ENCODE measurements at regions not wholly inside any gene's neighbourhood (a gene's known extent, or its start where the extent isn't known, plus 50 kb on each side); places are given as distances from the start of the nearest gene placed in this dataset.
"Not testable (repeated sequence)": the region's sequence is repeated elsewhere in the genome, so short reads cannot be mapped to it uniquely, and the experiment has no call there.

- Histone ChIP-seq H3K9ac (ENCODE audit: low read length) (no peak overlapping the region), H3K4me2 (ENCODE audit: low read length) (no peak overlapping the region), H3K36me3 (replicated peaks; ENCODE audit: low read depth, low read length) (no peaks in the 10 kb centered on the region), H3K79me2 (ENCODE audit: low read length) (no peaks in the 10 kb centered on the region), H3K4me3 (ENCODE audit: low read length) (no peak overlapping the region), H4K20me1 (ENCODE audit: insufficient read depth, low read length) (no peaks in the 10 kb centered on the region), H3K9me3 (ENCODE audit: insufficient read depth, low read length) (no peaks in the 10 kb centered on the region), H3K27ac (ENCODE audit: low read length) (no peak overlapping the region), H2AFZ (ENCODE audit: low read depth, low read length) (no peak overlapping the region), H3K4me1 (ENCODE audit: low read length) (no peaks in the 10 kb centered on the region), H3K27me3 (ENCODE audit: low read depth, low read length) (no peaks in the 10 kb centered on the region)
- no peak for TF ChIP-seq EZH2phosphoT487 (IDR thresholded peaks at IDR 0.05; ENCODE audit: low read depth)
- TF ChIP-seq, protein P1, sequence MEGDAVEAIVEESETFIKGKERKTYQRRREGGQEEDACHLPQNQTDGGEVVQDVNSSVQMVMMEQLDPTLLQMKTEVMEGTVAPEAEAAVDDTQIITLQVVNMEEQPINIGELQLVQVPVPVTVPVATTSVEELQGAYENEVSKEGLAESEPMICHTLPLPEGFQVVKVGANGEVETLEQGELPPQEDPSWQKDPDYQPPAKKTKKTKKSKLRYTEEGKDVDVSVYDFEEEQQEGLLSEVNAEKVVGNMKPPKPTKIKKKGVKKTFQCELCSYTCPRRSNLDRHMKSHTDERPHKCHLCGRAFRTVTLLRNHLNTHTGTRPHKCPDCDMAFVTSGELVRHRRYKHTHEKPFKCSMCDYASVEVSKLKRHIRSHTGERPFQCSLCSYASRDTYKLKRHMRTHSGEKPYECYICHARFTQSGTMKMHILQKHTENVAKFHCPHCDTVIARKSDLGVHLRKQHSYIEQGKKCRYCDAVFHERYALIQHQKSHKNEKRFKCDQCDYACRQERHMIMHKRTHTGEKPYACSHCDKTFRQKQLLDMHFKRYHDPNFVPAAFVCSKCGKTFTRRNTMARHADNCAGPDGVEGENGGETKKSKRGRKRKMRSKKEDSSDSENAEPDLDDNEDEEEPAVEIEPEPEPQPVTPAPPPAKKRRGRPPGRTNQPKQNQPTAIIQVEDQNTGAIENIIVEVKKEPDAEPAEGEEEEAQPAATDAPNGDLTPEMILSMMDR (IDR thresholded peaks at IDR 0.05; ENCODE audit: low read depth, low read length) = no peak
Measured at GRCh38 chr9:40927851-40928802, 200.4 kb downstream of the FOXD4L6 start.

DNA sequence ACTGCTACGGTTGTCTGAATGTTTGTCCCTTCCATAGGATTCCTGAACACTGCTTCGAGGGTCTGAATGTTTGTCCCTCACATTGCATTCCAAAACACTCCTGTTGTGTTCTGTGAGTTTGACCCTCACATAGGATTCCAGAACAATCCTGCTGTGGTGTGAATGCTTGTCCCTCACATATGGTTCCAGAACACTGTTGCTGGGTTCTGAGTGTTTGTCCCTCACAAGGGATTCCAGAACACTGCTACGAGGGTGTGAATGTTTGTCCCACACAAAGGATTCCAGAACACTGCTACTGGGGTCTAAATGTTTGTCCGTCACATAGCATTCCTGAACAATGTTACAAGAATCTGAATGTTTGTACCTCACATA is 201.2 kb downstream of the FOXD4L6 start:
- no peak overlapping the region for H3K4me2 ChIP-seq (ENCODE audit: low read length)
- no peak overlapping the region for H3K27ac ChIP-seq (ENCODE audit: low read length)
- no peak overlapping the region for H3K9ac ChIP-seq (ENCODE audit: low read length)
- no peaks in the 10 kb centered on the region for H3K9me3 ChIP-seq (ENCODE audit: insufficient read depth, low read length)
- H3K4me1 ChIP-seq (ENCODE audit: low read length) = no peaks in the 10 kb centered on the region
- no peaks in the 10 kb centered on the region for H3K79me2 ChIP-seq (ENCODE audit: low read length)
- no peaks in the 10 kb centered on the region for H4K20me1 ChIP-seq (ENCODE audit: insufficient read depth, low read length)
- H3K27me3 ChIP-seq (ENCODE audit: low read depth, low read length) = no peaks in the 10 kb centered on the region
- no peak for TF ChIP-seq EZH2phosphoT487 (IDR thresholded peaks at IDR 0.05; ENCODE audit: low read depth)
- TF ChIP-seq, protein P1 (IDR thresholded peaks at IDR 0.05; ENCODE audit: low read depth, low read length) = no peak
- no peaks in the 10 kb centered on the region for H3K36me3 ChIP-seq (replicated peaks; ENCODE audit: low read depth, low read length)
- H2AFZ ChIP-seq (ENCODE audit: low read depth, low read length) = no peak overlapping the region
- H3K4me3 ChIP-seq (ENCODE audit: low read length) = no peak overlapping the region

DNA sequence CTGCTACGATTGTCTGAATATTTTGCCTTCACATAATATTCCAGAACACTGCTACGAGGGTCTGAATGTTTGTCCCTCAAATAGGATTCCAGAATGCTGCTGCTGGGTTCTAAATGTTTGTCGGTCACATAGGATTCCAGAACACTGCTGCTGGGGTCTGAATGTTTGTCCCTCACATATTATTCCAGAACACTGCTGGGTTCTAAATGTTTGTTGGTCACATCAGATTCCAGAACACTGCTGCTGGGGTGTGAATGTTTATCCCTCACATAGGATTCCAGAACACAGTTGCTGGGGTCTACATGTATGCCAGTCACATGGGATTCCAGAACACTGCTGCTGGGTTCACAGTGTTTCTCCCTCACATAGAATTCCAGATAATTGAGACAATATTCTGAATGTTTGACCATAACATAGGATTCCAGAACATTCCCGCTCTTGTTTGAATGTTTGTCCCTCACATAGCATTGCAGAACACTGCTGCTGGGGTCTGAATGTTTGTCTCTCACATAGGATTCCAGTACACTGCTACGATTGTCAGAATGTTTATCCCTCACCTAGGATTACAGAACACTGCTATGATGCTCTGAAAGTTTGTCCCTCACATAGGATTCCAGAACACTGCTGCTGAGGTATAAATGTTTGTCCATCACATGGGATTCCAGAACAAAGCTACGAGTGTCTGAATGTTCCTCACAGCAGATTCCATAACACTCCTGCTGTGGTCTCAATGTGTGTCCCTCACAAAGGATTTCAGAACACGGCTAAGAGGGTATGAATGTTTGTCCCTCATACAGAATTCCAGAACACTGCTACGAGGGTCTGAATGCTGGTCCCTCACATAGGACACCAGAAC is 201.8 kb downstream of the FOXD4L6 start:
- Histone ChIP-seq H3K27me3 (ENCODE audit: low read depth, low read length) (no peaks in the 10 kb centered on the region), H3K9me3 (ENCODE audit: insufficient read depth, low read length) (no peaks in the 10 kb centered on the region)
- TF ChIP-seq, protein P1 (IDR thresholded peaks at IDR 0.05; ENCODE audit: low read depth, low read length) = no peak
- TF ChIP-seq EZH2phosphoT487 (IDR thresholded peaks at IDR 0.05; ENCODE audit: low read depth) = no peak

DNA sequence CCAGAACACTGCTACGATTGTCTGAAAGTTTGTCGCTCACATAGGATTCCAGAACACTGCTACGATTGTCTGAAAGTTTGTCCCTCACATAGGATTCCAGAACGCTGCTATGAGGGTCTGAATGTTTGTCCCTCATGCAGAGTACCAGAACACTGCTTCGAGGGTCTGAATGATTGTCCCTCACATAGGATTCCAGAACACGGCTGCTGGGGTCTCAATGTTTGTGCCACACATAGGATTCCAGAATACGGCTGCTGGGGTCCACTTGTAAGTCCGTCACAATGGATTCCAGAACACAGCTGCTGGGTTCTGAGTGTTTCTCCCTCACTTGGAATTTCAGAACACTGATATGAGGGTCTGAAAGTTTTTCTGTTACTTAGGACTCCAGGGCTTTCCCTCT is 203.3 kb downstream of the FOXD4L6 start:
- H4K20me1 ChIP-seq (ENCODE audit: insufficient read depth, low read length) = no peaks in the 10 kb centered on the region
- H3K4me3 ChIP-seq (ENCODE audit: low read length) = no peak overlapping the region
- no peak overlapping the region for H2AFZ ChIP-seq (ENCODE audit: low read depth, low read length)
- no peaks in the 10 kb centered on the region for H3K9me3 ChIP-seq (ENCODE audit: insufficient read depth, low read length)
- H3K27me3 ChIP-seq (ENCODE audit: low read depth, low read length) = no peaks in the 10 kb centered on the region
- no peak overlapping the region for H3K4me2 ChIP-seq (ENCODE audit: low read length)
- H3K36me3 ChIP-seq (replicated peaks; ENCODE audit: low read depth, low read length) = no peaks in the 10 kb centered on the region
- H3K27ac ChIP-seq (ENCODE audit: low read length) = no peak overlapping the region
- no peak for TF ChIP-seq EZH2phosphoT487 (IDR thresholded peaks at IDR 0.05; ENCODE audit: low read depth)
- TF ChIP-seq, protein P1 (IDR thresholded peaks at IDR 0.05; ENCODE audit: low read depth, low read length) = no peak
- no peaks in the 10 kb centered on the region for H3K79me2 ChIP-seq (ENCODE audit: low read length)
- H3K4me1 ChIP-seq (ENCODE audit: low read length) = no peaks in the 10 kb centered on the region
- H3K9ac ChIP-seq (ENCODE audit: low read length) = no peak overlapping the region

More for the DNA sequence above, 201.8 kb downstream of the FOXD4L6 start:
- Histone ChIP-seq H3K9ac (ENCODE audit: low read length) (no peak overlapping the region), H3K27ac (ENCODE audit: low read length) (no peak overlapping the region), H4K20me1 (ENCODE audit: insufficient read depth, low read length) (no peaks in the 10 kb centered on the region), H3K79me2 (ENCODE audit: low read length) (no peaks in the 10 kb centered on the region), H3K4me3 (ENCODE audit: low read length) (no peak overlapping the region), H3K4me2 (ENCODE audit: low read length) (no peak overlapping the region), H3K36me3 (replicated peaks; ENCODE audit: low read depth, low read length) (no peaks in the 10 kb centered on the region), H3K4me1 (ENCODE audit: low read length) (no peaks in the 10 kb centered on the region), H2AFZ (ENCODE audit: low read depth, low read length) (no peak overlapping the region)

GRCh38 chr9:40916399-40916783 is 212.1 kb downstream of the FOXD4L6 start:
- H3K4me3 ChIP-seq (ENCODE audit: low read length); H3K4me1 ChIP-seq (ENCODE audit: low read length); H3K27me3 ChIP-seq (ENCODE audit: low read depth, low read length); H4K20me1 ChIP-seq (ENCODE audit: insufficient read depth, low read length); H3K27ac ChIP-seq (ENCODE audit: low read length); H3K9ac ChIP-seq (ENCODE audit: low read length); H3K79me2 ChIP-seq (ENCODE audit: low read length); H3K4me2 ChIP-seq (ENCODE audit: low read length); H2AFZ ChIP-seq (ENCODE audit: low read depth, low read length); H3K36me3 ChIP-seq (replicated peaks; ENCODE audit: low read depth, low read length); H3K9me3 ChIP-seq (ENCODE audit: insufficient read depth, low read length): not testable (repeated sequence)
